Effector CD4-positive, alpha-beta T cell (primary cell): ENCODE measurements at regions not wholly inside any gene's neighbourhood (a gene's known extent, or its start where the extent isn't known, plus 50 kb on each side); places are given as distances from the start of the nearest gene placed in this dataset.
"Not testable (repeated sequence)": the region's sequence is repeated elsewhere in the genome, so short reads cannot be mapped to it uniquely, and the experiment has no call there.

Source experiments
- DNase-seq: peaks from one replicate; pipeline ENCODE4 v3.0.0-alpha.2; 2020

DNA sequence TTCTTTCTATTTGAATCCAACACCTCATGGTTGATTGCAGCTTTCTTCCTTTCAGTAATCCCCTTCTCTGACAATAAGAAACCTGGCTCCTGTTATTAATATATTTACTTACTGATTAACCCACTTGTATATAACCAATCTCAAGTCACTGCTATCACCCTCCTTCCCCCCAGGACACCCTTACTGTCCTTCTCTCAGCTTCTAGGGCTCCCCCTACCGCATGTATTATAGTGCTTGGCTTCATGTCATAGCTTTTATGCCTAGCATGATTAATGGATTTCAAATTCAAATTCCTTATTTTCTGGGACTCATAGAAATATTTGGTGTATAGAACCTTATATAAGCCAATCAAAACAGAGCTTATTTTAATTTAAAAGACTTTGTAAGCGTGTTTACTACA lies 75.7 kb upstream of the BNIP2 start:
- no peak for DNase-seq

DNA sequence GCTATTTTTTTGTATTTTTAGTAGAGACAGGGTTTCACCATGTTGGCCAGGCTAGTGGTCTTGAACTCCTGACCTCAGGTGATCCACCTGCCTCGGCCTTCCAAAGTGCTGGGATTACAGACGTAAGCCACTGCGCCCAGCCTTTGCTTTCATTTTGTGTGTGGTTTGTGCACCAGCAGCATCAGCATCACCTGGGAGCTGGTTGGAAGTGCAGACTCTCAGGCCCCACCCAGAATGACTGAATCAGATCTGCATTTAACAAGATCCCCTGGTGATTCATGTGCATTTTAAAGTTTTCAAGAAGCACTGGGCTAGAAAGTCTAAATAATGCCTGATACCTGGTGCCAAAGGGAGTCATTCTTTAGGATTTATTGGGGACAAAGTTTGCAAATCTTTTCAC lies 73.4 kb upstream of the BNIP2 start:
- DNase-seq = no peak

DNA sequence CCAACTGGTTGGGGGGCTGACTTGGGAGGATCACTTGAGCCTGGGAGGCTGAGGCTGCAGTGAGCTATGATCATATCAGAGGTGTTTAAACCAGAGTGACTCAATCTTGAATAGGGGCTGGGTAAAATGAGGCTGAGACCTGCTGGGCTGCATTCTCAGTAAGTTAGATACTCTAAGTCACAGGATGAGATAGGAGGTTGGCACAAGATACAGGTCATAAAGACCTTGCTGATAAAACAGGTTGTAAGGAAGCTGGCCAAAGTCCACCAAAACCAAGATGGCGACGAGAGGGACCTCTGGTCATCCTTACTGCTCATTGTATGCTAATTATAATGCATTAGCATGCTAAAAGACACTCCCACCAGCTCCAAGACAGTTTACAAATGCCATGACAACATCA lies 71.1 kb upstream of the BNIP2 start:
- not testable (repeated sequence) for DNase-seq

DNA sequence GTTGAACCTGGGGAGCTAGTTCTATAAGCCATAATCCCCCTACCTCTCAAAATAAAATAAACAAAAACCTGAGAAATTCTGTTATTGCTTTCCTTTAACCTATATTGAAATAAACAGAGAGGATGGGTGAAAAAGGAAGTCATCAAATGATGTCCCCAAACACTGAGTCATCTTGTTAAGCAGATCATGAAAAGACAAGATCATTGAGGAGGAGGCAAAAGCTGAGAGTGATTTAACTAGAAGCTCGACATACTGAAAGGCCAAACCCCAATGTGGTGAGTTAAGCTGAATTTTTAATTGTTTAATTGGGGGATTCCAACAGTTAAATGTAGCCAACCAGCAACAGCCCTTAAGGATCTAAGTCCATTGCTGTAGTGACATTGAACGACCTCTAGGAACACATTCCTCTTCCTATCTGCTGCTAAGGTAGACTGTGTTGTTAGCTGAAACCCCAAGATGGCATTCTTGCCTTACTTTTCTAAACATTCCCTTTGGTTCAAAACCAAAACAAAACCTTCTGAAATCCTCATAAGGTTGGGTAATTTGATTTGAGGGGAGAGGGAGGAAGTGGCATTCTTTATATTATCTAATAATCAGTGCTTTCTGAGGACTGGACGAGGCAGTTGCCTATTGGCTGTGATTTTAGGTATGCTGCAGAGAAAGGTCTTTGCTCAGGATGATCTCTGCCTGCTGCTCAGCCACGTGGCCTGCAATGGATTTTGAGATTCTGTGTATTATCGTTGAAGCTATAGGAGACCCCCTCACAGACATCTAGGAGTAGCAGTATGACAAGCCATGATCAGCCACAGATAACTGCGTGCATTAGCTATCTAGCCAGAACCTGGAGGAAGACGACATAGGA lies 62.7 kb upstream of the BNIP2 start:
- DNase-seq = no peak

DNA sequence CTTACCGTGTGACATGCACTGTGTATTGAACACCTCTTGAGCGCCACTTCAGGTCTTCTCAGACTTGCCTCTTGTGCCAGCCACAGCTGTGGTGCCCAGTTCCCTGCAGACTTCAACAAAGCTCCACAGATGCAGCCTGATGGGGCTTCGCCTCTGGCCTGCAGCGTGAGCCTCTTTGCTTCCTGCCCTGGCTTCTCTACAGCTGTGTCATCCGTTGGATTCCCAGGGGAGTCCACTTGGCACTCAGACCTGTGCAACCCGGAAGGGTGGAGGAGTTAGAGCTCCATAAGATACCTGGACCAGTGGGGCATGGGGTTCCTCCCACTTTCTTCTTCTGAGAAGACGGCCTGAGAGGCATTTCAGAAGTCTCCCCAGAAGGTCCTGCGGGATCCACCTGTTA lies 57.7 kb upstream of the BNIP2 start:
- DNase-seq = no peak

DNA sequence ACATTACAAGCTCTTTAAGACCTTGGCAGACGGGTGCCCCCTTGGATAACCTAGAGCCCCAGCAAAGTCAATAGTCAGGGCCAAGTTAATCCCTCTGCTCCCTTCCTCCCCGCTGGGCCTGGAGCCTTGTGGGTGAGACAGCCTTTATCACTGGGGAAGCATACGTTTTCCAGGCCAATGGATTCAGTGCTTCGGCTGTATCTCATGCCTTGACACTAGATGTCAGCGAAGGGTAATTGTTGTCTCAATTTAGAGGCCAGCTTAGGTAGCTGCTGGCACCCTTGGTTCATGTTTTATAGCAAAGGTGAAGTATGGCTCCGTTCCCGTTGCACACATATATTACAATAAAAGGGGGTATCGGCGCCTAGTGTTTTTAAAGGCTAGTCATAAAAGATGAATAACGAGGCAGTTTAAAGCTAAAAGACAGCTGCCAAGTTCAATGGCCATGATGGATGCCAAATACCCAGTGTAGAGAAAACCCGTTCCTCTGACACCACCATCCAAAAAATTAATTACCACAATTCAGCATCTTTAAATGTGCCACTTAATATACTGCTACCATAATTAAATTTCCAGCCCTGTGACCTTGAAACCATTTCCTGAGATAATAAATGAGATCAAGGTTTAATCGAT lies 52.3 kb upstream of the BNIP2 start:
- DNase-seq = no peak

DNA sequence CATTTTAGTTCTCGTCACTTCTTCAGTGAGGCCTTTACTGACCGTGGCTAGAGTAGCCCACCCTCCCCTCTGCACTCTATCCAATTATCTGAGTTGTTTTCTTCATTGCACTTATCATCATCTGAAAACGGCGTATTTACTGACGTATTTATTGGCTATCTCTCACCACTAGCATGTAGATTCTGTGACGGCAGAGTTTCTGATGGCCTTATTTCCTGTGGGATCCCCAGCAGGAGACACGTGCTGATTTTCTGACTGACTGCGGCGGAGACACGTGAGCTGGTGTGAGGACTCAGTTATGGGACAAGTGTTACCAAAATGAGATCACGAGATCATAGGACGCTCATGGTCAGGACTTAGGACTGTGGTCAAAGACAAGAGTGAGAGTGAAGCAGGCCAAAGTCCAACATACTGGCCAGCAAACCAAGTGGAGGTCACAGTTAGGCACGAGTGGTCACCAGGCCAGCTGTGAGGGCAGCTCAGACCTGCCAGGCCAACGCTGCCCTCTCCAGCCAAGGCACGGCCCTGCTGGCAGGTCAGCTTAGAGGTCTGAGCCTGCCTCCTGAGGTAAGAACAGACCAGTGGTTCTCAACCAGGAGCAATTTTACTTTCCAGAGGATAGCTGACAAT lies 50.6 kb upstream of the BNIP2 start:
- no peak for DNase-seq
